Activated CD4-positive, alpha-beta T cell treated with anti-CD3 and anti-CD28 coated beads, Interleukin-2, Interleukin-4, amounts not matched to agents 100 ng/mL and 50 ng/mL, durations not matched to agents 16 hours and 8 hours (primary cell): ENCODE measurements at regions not wholly inside any gene's neighbourhood (a gene's known extent, or its start where the extent isn't known, plus 50 kb on each side); places are given as distances from the start of the nearest gene placed in this dataset.
"Not testable (repeated sequence)": the region's sequence is repeated elsewhere in the genome, so short reads cannot be mapped to it uniquely, and the experiment has no call there.

ENCODE experiments used
- DNase-seq: peaks from one replicate; pipeline ENCODE4 v3.0.0-alpha.2; 2020; ENCODE audit warnings: low spot score

DNA sequence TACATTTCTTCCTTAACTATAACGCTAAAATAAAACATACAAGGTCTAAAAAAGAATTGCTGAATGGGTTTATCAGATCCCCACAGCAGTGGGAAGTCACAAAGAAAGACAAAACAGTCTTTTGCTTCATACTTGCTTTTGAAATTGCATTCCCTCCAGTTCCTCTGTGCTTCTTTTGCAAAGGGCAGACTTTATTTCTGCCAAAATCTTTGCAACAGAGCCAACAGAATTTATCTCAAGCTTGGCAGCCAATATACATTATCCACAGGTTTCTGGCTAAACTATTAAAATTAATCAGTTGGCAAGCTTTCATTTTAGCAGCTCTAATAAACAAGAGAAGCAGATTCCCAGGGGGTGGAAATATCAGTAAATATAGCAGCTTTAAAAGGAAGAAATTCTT is 378.9 kb upstream of the CA10 start:
- no peak for DNase-seq

DNA sequence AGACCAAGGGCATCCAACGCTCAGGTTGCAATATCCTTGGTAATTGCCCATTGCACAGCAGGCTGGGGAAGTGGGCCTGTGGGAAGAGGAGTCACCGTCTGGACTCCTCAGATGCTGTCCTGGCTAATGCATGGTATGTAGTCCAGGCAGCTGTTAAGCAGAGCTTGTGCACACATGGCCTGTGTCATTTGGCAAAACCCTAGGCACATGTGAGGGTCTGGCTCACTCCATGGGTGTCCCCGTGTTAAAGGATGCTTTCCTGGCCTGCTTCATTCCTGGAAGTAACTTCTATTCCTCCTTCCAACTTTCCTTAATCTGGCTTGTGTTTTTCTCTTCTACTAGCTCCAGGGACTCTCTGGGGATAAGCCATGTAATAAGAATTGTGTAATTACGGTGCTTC is 378.0 kb upstream of the CA10 start:
- no peak for DNase-seq

DNA sequence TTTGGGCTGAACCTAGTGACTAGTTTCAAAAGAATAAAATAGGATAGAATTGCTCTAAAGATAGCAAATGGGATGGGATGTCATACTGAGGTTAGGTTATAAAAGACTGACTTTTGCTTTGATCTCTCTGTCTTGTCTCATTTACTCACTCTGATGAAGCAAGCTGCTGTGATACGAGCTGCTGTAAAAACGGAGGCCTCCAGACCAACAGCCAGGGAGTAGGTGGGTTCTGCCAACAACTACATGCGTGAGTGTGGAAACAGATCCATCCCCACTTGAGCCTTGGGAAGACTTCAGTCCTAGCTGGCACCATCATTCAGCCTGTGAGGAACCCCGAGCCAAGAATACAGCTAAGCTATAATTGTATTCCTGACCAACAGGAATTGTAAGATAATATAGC is 373.9 kb upstream of the CA10 start:
- DNase-seq, result no peak

DNA sequence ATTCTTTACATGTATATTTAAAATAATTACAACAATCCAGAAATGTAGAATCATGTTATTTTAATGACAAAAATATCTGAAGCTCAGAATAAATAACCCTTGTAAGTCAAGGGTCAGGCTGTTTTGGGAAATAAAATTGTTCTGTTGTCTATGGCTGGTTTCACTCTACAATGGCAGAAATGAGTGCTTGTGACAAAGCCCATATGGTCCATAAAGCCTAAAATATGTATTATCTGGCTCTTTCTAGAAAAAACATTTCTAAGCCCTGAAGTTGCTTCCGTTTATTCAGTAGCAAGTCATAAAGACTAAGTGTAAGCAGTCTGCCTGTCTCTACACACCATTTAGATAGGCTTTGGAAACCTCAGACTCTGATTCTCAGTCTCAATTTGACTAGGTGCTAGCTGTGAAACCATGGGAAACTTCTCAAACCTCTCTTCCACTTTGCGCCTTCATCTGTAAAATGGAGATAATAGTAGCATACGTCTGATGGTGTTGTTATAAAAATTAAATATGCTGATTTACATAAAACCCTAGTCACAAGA is 365.7 kb upstream of the CA10 start:
- DNase-seq, result peak; percentile 18

DNA sequence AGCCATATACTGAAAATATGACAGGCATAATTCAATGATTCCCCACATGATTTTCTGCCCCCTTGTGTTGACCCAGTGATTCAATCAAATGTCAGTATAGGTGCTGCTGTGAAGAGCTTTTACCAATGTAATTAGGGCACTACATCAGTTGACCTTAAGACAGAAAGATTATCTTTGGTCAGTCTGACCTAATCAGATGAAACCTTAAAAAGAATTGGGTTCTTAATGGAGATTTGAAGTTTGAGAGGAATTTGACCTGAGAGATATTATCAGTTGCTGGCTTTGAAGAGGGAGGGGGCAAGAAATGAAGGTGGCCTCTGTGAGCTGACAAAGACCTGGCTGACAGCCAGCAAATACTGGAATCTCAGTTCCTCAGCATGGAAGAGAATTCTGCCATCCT is 358.7 kb upstream of the CA10 start:
- DNase-seq, result no peak

DNA sequence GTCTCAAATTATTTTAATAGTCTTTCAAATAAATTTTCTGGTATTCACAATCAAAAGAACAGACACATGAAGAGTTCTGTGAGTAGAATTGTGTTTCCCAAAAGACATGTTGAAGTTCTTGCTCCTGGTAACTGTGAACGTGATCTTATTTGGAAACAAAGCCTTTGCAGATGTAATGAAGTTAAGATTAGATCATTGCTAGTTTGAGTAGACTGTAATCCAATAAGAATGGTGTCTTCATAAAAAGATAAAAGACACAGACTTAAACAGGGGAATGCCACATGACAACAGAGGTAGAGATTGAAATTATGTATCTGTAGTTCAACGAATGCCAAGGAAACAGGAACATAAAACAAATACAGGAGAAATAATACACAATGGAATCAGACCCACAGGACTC is 357.4 kb upstream of the CA10 start:
- no peak for DNase-seq

DNA sequence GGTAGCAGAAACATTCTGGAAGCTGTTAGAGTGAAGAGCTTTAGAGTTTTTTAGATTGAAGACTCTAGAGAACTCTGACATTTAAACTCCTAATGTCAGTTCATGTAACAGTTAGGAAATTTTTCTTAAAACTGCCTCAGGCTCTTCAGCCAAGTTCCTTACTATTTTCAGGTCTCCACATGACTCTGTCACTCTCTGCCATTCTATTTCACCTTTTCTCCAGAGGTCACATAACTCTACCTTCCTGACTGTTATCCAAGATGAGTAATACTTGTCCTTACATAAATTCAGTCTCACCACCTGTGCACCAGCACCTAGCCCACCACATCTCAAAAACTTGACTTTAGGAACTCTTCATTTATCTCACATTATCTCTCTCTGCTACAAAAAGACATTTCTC is 347.1 kb upstream of the CA10 start:
- no peak for DNase-seq

DNA sequence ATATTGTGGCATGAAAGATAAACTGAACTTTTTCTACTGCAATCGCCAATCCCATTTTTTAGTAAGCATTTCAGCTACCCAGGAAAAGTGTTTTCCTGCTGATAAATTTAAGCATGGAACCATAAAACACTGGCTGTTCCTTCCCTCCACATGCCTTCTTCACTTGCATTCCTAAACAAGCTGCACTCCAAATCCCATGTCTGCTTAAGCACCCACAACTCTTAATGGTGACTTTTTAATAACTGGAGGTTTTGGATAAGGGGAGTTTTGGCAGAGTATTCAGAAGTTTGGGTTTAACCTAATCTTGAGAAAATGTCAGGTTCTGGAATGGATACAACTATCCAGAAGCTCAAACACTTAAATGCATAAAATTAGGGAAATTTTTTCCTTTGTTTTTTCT is 345.6 kb upstream of the CA10 start:
- no peak for DNase-seq

DNA sequence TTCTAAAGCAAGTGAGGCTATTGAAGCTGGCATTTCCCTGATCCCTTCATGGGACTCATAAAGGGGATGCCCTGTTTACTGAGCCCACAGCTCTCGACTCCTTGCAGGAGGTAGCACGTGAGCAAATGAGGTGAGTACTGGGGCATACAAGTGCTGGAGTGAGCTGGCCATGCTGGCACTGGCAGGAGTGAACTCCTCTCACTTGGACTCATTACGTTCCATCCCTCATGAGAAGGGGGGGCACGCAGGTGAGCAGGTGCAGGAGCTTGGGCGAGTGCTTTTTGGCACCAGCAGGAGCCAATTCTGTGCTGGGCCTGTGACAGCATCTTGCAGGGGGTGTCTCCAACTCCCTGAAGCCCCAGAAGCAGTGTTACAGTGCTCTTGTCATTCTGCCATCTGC is 337.1 kb upstream of the CA10 start:
- no peak for DNase-seq

DNA sequence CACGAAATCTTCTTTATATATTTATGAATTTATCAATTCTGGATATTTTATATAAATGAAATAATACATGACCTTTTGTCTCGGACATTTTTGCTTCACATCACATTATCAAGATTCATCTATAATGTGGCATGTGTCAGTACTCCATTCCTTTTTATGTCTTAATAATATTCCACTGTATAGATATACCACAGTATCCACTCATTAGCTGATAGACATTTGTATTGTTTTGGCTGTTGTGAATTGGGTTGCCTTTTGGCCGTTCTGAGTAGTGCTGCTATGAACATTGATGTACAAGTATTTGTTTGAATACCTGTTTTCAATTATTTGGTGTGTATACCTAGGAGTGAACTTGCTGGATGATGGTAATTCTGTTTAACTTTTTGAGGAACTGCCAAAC is 323.8 kb upstream of the CA10 start:
- DNase-seq, result no peak

DNA sequence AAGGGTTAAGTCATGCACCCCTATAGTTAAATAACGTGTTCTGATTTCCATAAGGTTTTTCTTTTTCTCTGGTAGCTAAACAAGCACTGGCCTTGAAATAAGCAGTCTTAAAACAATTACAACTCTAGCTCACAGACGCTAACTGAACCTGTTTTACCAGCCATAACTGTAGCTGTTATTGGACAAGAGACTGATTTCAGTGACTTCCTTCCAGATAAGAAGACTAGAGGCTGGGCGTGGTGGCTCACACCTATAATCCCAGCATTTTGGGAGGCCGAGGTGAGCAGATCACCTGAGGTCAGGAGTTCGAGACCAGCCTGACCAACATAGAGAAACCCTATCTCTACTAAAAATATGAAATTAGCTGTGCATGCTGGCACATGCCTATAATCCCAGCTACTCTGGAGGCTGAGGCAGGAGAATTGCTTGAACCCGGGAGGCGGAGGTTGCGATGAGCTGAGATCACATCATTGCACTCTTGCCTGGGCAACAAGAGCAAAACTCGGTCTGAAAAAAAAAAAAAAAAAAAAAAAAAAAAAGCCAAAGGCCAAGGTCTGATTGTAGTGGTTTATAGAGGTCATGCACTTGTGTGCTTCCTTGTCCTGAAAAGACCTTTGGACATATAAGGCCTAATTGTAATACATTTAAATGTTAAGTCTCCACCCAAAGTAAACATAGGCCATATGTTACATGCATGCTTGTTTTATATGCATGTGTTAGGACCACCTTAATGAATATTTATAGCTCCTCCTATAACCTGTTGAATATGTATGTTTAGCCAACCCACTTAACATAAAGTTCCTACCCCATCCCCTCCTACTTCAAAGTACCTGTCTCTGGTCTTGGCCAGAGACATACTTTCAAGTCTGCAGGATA is 319.5 kb upstream of the CA10 start:
- DNase-seq, result no peak

DNA sequence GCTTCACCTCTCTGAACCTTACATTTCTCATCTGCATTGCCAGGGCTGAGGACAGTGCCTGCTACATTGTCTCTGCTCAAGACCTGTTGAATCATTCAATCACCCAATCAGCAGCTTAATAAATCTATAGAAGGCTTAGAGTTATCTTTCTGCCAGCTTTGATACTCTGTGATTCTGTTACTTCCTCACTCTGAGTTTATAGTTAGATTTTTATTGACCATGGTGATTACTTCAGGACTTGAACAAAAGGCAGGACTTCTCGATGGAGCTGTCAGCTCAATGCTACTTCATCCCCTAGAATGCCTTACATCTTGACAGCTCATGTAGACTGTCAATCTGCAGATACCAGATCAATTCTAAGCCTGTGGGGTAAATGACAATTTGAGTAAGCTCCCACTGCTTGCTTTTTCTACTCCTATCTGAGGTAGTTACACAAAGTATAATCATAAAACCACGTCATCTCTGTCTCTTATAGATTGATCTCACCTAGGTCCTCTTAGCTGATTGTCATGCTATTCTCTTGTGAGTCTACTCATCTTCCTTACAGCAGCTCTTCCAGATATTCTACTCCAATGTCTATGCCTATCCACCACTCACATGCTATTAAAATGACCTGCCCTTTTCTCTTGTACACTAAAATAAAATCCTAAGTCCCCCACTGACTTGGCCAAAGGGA is 318.3 kb upstream of the CA10 start:
- DNase-seq, result no peak

DNA sequence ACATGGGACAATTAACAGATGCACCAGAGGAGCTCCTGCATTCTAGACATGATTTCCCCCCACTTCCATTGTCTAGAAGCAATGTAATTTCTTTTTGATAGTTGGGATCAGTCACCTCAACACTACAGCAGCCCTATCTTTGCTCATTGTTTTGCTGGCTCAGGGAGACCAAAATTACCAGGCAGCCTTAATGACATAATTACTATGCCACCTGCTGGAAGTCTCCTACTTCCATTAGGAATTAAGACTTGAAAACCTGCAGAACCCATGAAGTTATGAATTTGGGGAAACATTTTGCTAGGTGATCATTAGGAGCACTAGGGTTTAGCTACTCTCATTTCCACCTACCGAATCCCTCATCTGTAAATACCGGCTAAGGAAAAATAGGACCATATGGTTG is 312.0 kb upstream of the CA10 start:
- no peak for DNase-seq

DNA sequence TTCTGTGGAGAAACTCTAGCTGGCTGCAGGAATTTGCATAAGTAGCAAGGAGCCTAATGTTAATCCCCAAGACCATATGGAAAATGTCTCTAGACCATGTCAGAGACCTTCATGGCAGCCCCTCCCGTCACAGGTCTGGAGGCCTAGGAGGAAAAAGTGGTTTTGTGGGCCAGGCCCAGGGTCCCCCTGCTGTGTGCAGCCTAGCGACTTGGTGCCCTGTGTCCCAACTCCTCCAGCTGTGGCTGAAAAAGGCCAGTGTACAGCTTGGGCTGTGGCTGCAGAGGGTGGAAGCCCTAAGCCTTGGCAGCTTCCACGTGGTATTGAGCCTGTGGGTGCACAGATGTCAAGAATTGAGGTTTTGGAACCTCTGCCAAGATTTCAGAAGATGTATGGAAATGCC is 306.9 kb upstream of the CA10 start:
- no peak for DNase-seq

DNA sequence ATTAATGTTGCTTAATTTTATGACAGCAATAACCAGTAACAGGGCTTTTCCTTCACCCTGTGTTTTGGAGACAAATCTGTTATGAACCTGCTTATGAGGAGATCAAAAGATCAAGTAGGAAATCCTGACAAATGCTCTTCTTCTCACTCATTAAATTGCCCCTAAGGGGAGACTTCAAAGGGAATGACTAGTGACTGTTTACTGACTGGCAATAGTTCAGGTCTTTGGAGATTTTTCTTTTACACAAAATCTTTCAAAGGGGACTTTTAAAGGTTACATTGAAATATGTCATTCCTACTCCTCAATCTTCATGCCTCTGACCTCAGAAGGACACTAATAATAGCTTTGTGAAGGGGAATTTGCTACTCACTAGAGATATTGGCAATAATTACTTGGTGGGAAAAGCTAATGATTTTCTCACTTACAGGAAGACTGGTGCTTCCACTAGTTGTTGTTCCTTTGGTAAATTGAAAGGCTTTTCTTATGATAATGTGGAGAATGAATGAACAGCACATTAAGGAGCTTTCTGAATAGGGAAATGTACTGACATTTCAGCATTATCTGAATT is 292.9 kb upstream of the CA10 start:
- DNase-seq, result no peak

DNA sequence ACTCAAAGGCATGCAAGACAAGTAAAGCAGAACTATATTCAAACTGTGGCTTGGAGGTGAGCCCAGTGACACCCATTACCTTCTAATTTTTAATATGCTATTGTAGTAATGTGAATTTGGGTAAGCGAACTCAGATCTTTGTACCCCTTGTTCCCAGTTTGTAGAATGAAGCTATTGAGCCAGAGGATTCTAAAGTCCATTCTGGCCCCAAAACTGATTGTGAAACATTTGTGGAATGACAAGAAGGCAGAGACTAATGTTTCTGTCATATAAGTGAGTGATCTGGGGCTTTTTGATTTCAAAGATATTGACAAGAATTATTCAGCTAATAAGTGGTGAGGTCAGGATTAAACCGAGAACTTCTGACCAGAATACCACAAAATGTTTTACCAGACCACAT is 283.8 kb upstream of the CA10 start:
- DNase-seq, result no peak

DNA sequence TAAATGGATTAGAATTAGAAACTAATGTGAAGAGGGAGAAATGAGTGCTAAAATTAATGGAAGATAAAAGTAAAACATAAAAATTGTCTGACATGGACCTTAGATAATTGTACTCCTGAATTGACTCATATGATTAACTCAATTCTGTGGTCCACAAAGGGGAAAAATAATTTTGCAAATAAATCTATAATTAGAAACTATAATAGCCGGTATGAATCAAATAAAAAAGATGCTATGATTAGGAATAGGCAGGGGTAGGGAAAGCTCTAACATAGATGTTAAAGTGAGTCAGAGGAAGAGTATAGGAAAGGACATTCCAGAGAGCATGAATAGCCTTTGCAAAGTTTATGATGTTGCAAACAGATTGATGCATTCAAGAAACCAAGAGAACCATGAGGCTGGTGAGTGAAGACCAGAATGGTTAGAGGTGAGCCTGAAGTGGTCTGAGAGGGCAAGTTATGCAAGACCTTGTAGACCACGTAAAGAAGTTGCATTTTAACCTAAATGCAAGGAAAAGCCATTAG is 262.1 kb upstream of the CA10 start:
- DNase-seq, result no peak

DNA sequence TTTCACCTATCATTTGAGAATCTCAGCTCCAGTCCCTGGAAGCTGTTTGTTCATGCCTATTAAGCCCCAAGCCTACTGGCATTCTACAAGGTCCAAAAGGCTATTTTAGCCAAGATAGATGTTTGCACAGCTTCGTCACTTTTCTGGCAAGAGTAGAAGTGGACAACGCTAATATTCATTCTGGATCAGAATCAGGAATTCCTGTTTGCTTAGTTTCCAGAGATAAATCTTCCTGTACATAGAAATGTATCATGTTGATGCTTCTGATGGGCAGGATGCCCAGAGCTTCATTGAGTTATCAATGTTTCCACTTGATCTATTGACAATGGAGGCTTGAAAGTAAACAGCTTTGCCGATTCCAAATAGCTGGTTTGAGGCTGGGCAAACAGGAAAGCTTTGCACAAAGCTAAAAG is 260.7 kb upstream of the CA10 start:
- DNase-seq, result no peak

DNA sequence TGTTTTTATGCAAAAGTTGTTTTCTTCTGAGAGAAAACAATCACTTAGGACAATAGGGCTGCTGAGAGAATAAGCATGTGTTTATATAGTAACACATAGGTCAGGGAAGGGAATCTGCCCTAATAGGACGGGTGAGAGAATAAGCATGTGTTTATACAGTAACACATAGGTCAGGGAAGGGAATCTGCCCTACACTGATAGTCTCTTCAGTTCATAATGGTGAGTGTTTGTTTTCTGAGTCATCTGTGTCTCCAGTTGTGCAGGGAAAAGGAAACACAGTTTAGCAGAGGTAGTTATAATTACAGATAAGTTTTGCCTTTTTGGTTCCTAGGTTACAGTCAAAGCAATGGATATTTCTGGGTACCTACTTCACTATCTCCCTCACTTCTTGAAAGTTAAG is 252.3 kb upstream of the CA10 start:
- no peak for DNase-seq

DNA sequence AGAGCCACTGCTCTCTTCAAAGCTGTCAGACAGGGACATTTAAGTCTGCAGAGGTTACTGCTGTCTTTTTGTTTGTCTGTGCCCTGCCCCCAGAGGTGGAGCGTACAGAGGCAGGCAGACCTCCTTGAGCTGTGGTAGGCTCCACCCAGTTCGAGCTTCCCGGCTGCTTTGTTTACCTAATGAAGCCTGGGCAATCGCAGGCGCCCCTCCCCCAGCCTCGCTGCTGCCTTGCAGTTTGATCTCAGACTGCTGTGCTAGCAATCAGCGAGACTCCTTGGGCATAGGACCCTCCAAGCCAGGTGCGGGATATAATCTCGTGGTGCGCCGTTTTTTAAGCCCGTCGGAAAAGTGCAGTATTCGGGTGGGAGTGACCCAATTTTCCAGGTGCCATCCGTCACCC is 250.7 kb upstream of the CA10 start:
- not testable (repeated sequence) for DNase-seq

DNA sequence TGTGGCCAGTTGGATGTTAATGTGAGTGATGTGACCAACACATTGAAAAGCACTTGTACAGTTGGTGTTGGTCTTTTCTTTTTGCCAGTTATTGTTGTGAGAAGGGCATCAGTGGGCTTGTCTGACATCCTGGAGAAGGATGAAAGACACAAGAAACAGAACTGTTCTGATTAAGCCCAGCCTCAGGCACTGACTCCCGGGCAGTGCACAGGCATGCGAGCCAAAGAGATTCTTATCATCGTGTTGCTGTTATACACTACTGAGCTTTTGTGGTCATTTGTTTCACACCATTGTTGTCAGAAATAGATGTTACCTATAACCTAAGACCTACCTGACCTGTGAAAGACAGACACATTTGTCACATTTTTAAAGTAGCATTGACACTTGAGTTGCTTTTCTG is 236.8 kb upstream of the CA10 start:
- no peak for DNase-seq

DNA sequence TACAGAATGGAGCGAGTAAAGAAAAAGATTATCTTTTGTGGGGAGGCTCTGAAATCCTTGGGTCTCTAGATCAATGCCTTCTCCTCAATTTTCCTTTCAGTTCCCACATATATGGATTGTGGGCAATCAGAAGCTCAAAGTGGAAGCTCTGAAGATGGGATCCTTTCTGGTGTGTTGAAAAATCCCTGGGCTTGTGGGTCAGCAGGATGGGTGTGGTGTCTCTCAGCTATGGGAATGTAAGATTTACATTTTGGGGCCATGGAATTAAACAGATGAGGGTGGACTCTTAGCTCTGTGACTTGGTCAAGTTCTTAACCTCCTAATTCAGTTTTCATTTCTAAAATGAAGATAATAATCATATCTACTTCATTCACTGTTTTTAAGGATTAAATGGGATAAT is 231.9 kb upstream of the CA10 start:
- DNase-seq, result no peak

DNA sequence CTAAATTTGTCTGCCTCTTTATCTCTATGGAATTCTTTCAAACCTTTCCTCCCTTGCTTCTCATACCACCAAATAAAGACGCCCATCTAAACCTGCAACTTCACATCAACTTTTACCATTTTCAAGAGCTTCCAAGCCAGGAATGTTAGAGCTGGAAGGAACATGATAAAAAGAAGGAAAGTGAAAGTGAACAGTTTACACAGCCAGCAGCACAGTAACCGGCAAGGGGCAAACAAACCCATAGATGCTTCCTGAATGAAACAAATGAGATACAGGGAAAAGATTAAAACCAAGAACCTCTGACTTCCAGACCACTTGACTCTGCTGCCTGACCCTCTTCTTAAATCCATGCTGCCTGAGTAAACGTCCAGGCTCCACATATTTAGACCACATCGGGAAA is 231.1 kb upstream of the CA10 start:
- no peak for DNase-seq
